ENCODE measurements at regions not wholly inside any gene's neighbourhood (a gene's known extent, or its start where the extent isn't known, plus 50 kb on each side); places are given as distances from the start of the nearest gene placed in this dataset.

- no peak overlapping the region for H2BK5ac ChIP-seq (ENCODE audit: insufficient read length, low read length)
- H2BK120ac ChIP-seq (ENCODE audit: low read depth, low read length, poor library complexity, severe bottlenecking), result no peak overlapping the region
- no peak overlapping the region for H3K23ac ChIP-seq (ENCODE audit: insufficient read length, low read depth, low read length)
- H3K4ac ChIP-seq (ENCODE audit: low read depth, low read length), result no peak overlapping the region
- no peaks in the 10 kb centered on the region for H3K23me2 ChIP-seq (ENCODE audit: insufficient read length, low read depth, low read length, poor library complexity, severe bottlenecking)
- no peak overlapping the region for H3K9ac ChIP-seq (ENCODE audit: extremely low read depth, insufficient read length, low read length)
- no peak overlapping the region for H3K18ac ChIP-seq (ENCODE audit: insufficient read length, low read depth, low read length)
- TF ChIP-seq CTCF (conservative IDR thresholded peaks at IDR 0.05), result no peak
- Mint-ChIP-seq H3K9me3 (peaks cover 5 to 8% of the 10 kb centered on the region in 2 experiments; a peak in 4 of 5 replicates), H3K27ac (no peak overlapping the region), H3K27me3 (ENCODE audit: low read depth) (no peaks in the 10 kb centered on the region), H3K36me3 (ENCODE audit: insufficient read depth in 1 of 3, low read depth in 3 of 3) (peaks cover 0 to 5% (median 0%) of the 10 kb centered on the region in 3 experiments; a peak in 3 of 7 replicates), H3K4me1 (peaks cover 0 to 4% of the 10 kb centered on the region in 2 experiments; a peak in 1 of 4 replicates), H3K4me3 (no peak overlapping the region)
- no peaks in the 10 kb centered on the region for H3K9me3 ChIP-seq (ENCODE audit: control insufficient read depth, low read depth, low read length)
- H3K4me1 ChIP-seq (ENCODE audit: insufficient read depth, low read length), result no peaks in the 10 kb centered on the region
- no peak overlapping the region for H3K27ac ChIP-seq (ENCODE audit: insufficient read length, low read depth, low read length)
- H4K20me1 ChIP-seq (ENCODE audit: control insufficient read depth, insufficient read depth, insufficient read length), result no peaks in the 10 kb centered on the region
- H3K56ac ChIP-seq (ENCODE audit: insufficient read length, low read depth, low read length), result no peak overlapping the region
- no peak overlapping the region for H2BK20ac ChIP-seq (ENCODE audit: low read depth, low read length, poor library complexity, severe bottlenecking)
- H3K79me2 ChIP-seq (ENCODE audit: insufficient read depth, low read length), result no peaks in the 10 kb centered on the region
- H3K4me2 ChIP-seq (ENCODE audit: insufficient read depth, insufficient read length, low read length), result no peak overlapping the region
- no peak overlapping the region for H4K5ac ChIP-seq (ENCODE audit: insufficient read length, low read depth, low read length)
- no peak overlapping the region for H4K91ac ChIP-seq (ENCODE audit: insufficient read length, low read depth, low read length)
- no peak overlapping the region for H3T11ph ChIP-seq (ENCODE audit: low read length)
- no peak overlapping the region for H2BK12ac ChIP-seq (ENCODE audit: insufficient read length, low read depth, low read length)
- no peaks in the 10 kb centered on the region for H3K27me3 ChIP-seq (ENCODE audit: insufficient read depth, low read length)
- no peak overlapping the region for H2AFZ ChIP-seq (ENCODE audit: low read length)
- no peak overlapping the region for H2AK5ac ChIP-seq (ENCODE audit: insufficient read length, low read length)
- H3K14ac ChIP-seq (ENCODE audit: insufficient read depth, low read length), result no peak overlapping the region
- no peak overlapping the region for H4K8ac ChIP-seq (replicated peaks; ENCODE audit: insufficient read length, low read depth, low read length)
- H3K79me1 ChIP-seq (ENCODE audit: insufficient read depth, low read depth, low read length, poor library complexity, severe bottlenecking), result no peaks in the 10 kb centered on the region
- no peak for DNase-seq
- no peak overlapping the region for H2BK15ac ChIP-seq (ENCODE audit: low read depth, low read length)
Measured at GRCh38 chr2:144822966-144823365, 303.0 kb upstream of the ZEB2 start.
